ENCODE measurements at regions not wholly inside any gene's neighbourhood (a gene's known extent, or its start where the extent isn't known, plus 50 kb on each side); places are given as distances from the start of the nearest gene placed in this dataset.
"Not testable (repeated sequence)": the region's sequence is repeated elsewhere in the genome, so short reads cannot be mapped to it uniquely, and the experiment has no call there.

DNA sequence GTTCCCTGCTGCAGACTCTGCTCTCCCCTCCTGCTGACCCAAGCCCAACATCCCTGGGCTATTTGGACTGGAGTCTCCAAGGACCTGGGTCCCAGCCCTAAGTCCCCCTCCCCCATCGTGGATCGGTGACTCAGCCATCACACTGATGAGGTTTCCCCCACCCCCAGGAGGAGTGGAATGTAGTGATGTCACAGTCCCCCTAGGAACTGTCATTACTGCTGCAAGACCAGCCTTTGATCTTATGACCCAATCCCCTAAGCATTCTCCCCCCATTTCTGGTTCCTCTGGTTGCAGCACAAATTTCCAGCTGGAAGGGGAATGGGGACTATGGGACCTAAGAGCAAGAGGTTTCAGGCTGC lies 63.4 kb upstream of the CSPG4 start:
- Histone ChIP-seq H3K27me3 (ENCODE audit: control insufficient read depth in 2 of 2, insufficient read depth in 2 of 2, low read length in 2 of 2) (no peaks in the 10 kb centered on the region), H3K27ac (ENCODE audit: low read depth in 1 of 2, low read length in 2 of 2) (no peak overlapping the region), H4K20me1 (ENCODE audit: insufficient read depth, low read length) (no peaks in the 10 kb centered on the region), H3K4me3 (replicated peaks in 1 of 3; ENCODE audit: low read depth in 2 of 3, low read length in 3 of 3) (no peak overlapping the region), H3K36me3 (replicated peaks in 1 of 2; ENCODE audit: control insufficient read depth in 1 of 2, insufficient read depth in 2 of 2, low read length in 2 of 2) (no peaks in the 10 kb centered on the region), H2AFZ (ENCODE audit: insufficient read depth, low read depth, low read length, poor library complexity, severe bottlenecking) (no peak overlapping the region), H3K79me2 (ENCODE audit: insufficient read depth, low read length) (no peaks in the 10 kb centered on the region), H3K4me1 (ENCODE audit: control insufficient read depth in 1 of 2, insufficient read depth in 2 of 2, low read length in 2 of 2) (no peaks in the 10 kb centered on the region), H3K9ac (ENCODE audit: insufficient read depth, low read length, poor library complexity, severe bottlenecking) (no peak overlapping the region), H3K9me3 (replicated peaks in 1 of 2; ENCODE audit: control insufficient read depth in 1 of 2, insufficient read depth in 1 of 2, low read length in 2 of 2) (no peaks in the 10 kb centered on the region), H3K4me2 (replicated peaks; ENCODE audit: extremely low read depth, low read length, poor library complexity, severe bottlenecking) (no peak overlapping the region)
- Mint-ChIP-seq H3K4me1 (peaks cover 13% of the 10 kb centered on the region), H3K27ac (peak overlapping the region in 2 of 7 donors; percentile 35 to 54), H3K9me3 (no peaks in the 10 kb centered on the region), H3K4me3 (no peak overlapping the region), H3K36me3 (no peaks in the 10 kb centered on the region), H3K27me3 (ENCODE audit: low read depth in 3 of 3) (peaks cover 2 to 4% (median 3%) of the 10 kb centered on the region in 3 donors)
- DNase-seq, result peak in 1 of 3 donors; percentile 23
- intact Hi-C loops (cut with micrococcal nuclease), result no loop called here
- WGBS (ENCODE audit: insufficient coverage), result no CpG with 5 or more reads among the region's 2 CpGs
- TF ChIP-seq CTCF (IDR thresholded peaks at IDR 0.05), result no peak

DNA sequence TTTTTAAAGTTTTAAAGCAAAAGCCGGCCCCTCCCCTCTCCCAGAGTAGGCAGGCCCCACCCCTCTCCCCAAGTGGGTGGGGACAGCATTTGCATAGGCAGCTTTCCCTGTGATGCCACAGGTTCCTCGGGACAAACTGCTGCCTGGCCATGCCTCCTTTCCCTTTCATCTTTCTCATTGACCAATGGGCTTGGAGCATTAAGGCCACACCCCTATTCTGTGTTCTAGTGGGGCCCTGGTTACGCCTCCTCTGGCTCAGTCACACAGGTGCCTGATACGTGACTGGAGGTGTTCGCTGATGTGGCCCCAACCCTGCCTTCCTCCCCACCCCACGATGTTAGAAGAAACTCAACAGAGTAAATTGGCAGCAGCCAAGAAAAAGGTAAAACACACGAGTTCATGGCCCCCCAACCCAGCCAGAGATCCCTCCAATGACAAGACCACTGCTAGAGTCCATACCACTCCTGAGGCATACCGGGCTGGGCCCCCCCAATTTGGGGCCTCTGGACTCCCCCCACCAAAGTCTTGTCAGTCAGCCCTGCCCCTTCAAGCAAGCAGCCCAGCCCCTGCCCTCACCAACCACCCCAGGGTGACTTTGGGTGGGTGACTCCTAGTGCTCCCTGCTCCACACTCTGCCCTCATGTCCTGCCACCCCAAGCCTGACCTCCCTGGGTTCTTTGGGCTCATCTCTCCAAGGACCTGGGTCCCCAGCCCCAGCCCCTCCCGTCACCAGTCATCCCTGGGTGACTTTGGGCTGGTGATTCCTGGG lies 62.8 kb upstream of the CSPG4 start:
- H2AFZ ChIP-seq (ENCODE audit: insufficient read depth, low read depth, low read length, poor library complexity, severe bottlenecking), result no peak overlapping the region
- 95% methylated on average over 8 of the region's 9 CpGs for WGBS (ENCODE audit: insufficient coverage)
- no peak overlapping the region for H3K4me3 ChIP-seq (replicated peaks in 1 of 3; ENCODE audit: low read depth in 2 of 3, low read length in 3 of 3)
- H3K9me3 ChIP-seq (replicated peaks in 1 of 2; ENCODE audit: control insufficient read depth in 1 of 2, insufficient read depth in 1 of 2, low read length in 2 of 2), result no peaks in the 10 kb centered on the region
- DNase-seq, result no peak
- H3K9ac ChIP-seq (ENCODE audit: insufficient read depth, low read length, poor library complexity, severe bottlenecking), result no peak overlapping the region
- no peak overlapping the region for H3K4me3 Mint-ChIP-seq
- peak overlapping the region in 2 of 7 donors; percentile 35 to 54 for H3K27ac Mint-ChIP-seq
- no peak for TF ChIP-seq CTCF (IDR thresholded peaks at IDR 0.05)
- no peaks in the 10 kb centered on the region for H4K20me1 ChIP-seq (ENCODE audit: insufficient read depth, low read length)
- H3K4me1 Mint-ChIP-seq, result peaks cover 15% of the 10 kb centered on the region
- H3K4me2 ChIP-seq (replicated peaks; ENCODE audit: extremely low read depth, low read length, poor library complexity, severe bottlenecking), result no peak overlapping the region
- no peaks in the 10 kb centered on the region for H3K36me3 ChIP-seq (replicated peaks in 1 of 2; ENCODE audit: control insufficient read depth in 1 of 2, insufficient read depth in 2 of 2, low read length in 2 of 2)
- no peaks in the 10 kb centered on the region for H3K9me3 Mint-ChIP-seq
- H3K79me2 ChIP-seq (ENCODE audit: insufficient read depth, low read length), result no peaks in the 10 kb centered on the region
- H3K36me3 Mint-ChIP-seq, result no peaks in the 10 kb centered on the region
- no peaks in the 10 kb centered on the region for H3K27me3 ChIP-seq (ENCODE audit: control insufficient read depth in 2 of 2, insufficient read depth in 2 of 2, low read length in 2 of 2)
- no peaks in the 10 kb centered on the region for H3K4me1 ChIP-seq (ENCODE audit: control insufficient read depth in 1 of 2, insufficient read depth in 2 of 2, low read length in 2 of 2)
- intact Hi-C loops (cut with micrococcal nuclease), result no loop called here
- H3K27me3 Mint-ChIP-seq (ENCODE audit: low read depth in 3 of 3), result peaks cover 2 to 4% (median 3%) of the 10 kb centered on the region in 3 donors
- H3K27ac ChIP-seq (ENCODE audit: low read depth in 1 of 2, low read length in 2 of 2), result no peak overlapping the region

DNA sequence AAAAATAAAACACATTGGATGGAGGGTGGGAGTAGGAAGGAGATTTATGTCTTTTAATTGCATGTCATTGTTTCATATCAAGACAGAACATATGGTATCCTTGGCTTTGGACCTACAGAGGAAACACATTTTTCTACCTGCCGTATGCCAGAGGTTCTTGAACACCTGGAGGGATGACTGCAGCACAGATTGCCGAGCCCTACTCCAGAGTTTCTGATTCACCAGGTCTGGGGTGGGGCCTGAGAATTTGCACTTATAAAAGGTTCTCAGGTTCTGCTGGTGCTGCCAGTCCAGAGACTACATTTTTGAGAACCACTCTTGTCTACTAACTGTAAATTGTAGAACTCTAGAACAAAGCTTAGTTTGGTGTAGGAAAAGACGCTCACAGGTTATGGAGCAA lies 61.3 kb upstream of the CSPG4 start:
- H3K27ac Mint-ChIP-seq, result not testable (repeated sequence)

More for the DNA sequence above, 61.3 kb upstream of the CSPG4 start:
- H3K79me2 ChIP-seq (ENCODE audit: insufficient read depth, low read length); H3K27me3 ChIP-seq (ENCODE audit: control insufficient read depth in 2 of 2, insufficient read depth in 2 of 2, low read length in 2 of 2); H3K4me2 ChIP-seq (replicated peaks; ENCODE audit: extremely low read depth, low read length, poor library complexity, severe bottlenecking); H3K4me1 ChIP-seq (ENCODE audit: control insufficient read depth in 1 of 2, insufficient read depth in 2 of 2, low read length in 2 of 2); intact Hi-C loops (cut with micrococcal nuclease); H3K36me3 Mint-ChIP-seq; H3K9ac ChIP-seq (ENCODE audit: insufficient read depth, low read length, poor library complexity, severe bottlenecking); H4K20me1 ChIP-seq (ENCODE audit: insufficient read depth, low read length); H3K9me3 Mint-ChIP-seq; DNase-seq; H3K27me3 Mint-ChIP-seq (ENCODE audit: low read depth in 3 of 3); H3K9me3 ChIP-seq (replicated peaks in 1 of 2; ENCODE audit: control insufficient read depth in 1 of 2, insufficient read depth in 1 of 2, low read length in 2 of 2); H3K4me3 ChIP-seq (replicated peaks in 1 of 3; ENCODE audit: low read depth in 2 of 3, low read length in 3 of 3); H2AFZ ChIP-seq (ENCODE audit: insufficient read depth, low read depth, low read length, poor library complexity, severe bottlenecking); H3K4me3 Mint-ChIP-seq; H3K27ac ChIP-seq (ENCODE audit: low read depth in 1 of 2, low read length in 2 of 2); H3K36me3 ChIP-seq (replicated peaks in 1 of 2; ENCODE audit: control insufficient read depth in 1 of 2, insufficient read depth in 2 of 2, low read length in 2 of 2): not testable (repeated sequence)
- peaks cover 15% of the 10 kb centered on the region for H3K4me1 Mint-ChIP-seq
- 40% methylated on average over 1 of the region's 3 CpGs for WGBS (ENCODE audit: insufficient coverage)
